ENCODE measurements at regions not wholly inside any gene's neighbourhood (a gene's known extent, or its start where the extent isn't known, plus 50 kb on each side); places are given as distances from the start of the nearest gene placed in this dataset.
"Not testable (repeated sequence)": the region's sequence is repeated elsewhere in the genome, so short reads cannot be mapped to it uniquely, and the experiment has no call there.

DNA sequence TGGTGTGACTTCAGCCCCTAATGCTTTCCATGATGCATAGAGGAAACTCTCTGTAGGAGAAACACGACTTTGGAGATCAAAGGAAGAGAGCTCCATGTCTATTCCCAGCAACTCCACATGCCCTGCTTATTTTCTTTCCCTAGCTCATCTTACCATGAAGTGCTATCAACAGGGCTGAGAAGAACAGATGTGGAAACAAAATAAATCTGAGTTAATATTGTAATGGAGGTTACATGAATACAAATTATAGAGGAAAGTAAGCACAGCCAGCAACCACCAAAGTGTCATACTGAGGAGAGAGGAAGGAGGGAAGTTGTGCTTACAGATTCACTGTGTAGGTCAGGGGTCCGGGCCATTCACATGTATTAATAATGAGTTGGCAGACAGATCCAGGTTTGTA is 157.5 kb downstream of the RFPL4B start:
- no peak for DNase-seq (ENCODE audit: low spot score)

DNA sequence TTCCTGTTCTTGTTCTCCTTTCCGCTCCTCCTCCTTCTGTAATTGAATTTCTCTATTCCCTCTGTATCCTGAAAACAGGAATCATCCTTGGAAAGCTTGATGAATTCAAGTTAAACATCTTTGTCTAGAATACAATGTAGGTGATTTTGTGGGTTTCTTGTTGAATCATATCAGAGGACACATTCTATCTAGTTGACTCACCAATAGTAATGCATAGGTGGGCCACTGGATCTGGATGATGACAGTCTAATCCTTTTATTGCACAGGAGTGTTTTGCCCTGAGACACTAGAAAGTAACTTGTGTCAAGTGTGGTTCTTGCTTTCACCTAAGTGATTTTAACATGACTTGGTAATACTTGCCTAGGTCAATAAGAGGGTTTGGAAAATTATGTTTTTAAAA is 164.3 kb downstream of the RFPL4B start:
- no peak for DNase-seq (ENCODE audit: low spot score)

DNA sequence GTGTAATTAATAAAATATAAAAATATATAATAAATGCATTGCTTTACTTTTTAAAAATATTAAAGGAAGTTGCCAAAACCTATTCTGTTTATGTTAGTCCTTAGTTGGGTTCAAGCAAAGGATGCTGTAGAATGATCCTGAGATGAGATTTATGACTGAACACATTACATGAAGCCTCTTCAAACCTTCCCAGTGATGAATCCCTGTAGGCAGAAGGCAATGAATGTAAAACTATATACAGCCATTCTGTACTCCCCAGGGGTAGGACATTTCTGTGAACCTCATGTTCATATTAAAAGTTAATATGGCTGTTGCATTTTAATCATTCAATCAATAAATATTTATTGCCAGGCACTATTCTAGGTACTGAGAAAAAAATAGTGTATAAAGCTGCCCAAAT is 166.0 kb downstream of the RFPL4B start:
- no peak for DNase-seq (ENCODE audit: low spot score)

DNA sequence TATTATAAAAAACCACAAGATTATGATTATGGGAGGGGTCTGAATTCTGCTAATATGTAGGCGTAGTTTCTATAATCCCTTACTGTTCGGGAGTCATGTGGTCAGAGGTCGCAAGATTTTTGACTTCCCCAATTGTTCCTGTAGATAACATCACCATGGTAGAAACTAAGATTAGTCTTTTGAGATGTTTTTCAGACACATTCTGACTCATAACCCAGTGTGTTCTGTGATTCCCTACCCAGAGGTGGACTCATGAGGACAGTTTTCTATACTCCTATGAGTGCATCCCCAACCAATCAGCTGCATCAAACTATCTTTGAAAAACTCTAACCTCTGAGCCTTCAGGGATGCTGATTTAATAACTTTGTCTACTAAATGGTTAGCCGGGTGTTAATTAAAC is 175.5 kb downstream of the RFPL4B start:
- DNase-seq (ENCODE audit: low spot score): no peak

DNA sequence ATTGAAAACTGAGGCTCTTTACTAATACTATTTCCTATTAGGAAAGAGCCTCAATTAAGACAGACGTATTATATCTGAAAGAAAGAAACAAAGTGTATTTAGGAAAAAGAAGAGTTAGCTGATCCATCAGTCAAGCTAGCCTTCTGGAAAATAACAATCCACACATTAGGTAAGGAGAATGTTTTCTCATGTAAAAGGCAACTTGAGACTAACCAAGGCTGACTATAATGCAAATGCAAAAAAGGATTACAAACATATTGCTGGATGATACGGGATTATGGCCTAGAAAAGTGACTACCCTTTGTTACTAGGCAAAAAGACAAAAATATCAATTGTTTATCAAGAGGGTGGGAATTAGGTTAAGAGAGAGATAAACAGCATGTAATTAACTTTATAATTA is 176.9 kb downstream of the RFPL4B start:
- DNase-seq (ENCODE audit: low spot score): no peak

DNA sequence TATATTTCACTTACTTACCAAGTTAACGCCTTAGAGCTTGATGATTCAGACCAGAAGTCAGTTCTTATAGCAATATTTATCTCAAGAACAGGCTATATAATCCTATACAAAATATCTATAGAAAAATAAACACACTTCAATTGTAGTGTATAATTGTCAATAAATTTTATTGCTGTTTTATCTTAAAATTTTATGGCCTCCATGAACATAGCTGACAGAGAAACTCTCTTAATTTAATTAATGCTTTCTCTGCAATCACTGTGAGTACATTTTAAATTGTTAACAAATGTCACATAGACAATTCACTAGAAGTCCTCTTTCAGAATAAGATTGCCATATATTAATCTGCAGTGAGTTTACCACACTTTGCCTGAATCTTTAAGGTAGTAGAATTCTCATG is 178.6 kb downstream of the RFPL4B start:
- no peak for DNase-seq (ENCODE audit: low spot score)

DNA sequence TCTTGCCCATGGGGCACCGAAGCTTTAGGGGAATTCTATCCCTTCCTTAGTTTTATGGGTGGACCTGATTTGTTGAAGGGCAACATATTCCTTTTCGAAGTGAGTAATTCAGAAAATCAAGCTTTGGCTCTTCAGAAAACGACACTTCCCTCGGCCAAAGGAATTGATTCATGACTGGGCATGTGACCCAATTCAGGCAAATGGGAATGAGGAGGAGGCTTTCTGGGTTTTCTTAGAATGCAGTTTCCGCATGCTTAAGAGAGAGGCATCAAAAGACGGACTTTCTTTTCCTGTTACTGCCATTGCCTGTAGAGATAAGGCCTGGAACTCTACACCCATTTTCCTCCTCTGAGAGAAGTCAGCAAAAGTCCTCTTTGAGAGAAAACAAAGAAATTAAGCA is 179.5 kb downstream of the RFPL4B start:
- no peak for DNase-seq (ENCODE audit: low spot score)

DNA sequence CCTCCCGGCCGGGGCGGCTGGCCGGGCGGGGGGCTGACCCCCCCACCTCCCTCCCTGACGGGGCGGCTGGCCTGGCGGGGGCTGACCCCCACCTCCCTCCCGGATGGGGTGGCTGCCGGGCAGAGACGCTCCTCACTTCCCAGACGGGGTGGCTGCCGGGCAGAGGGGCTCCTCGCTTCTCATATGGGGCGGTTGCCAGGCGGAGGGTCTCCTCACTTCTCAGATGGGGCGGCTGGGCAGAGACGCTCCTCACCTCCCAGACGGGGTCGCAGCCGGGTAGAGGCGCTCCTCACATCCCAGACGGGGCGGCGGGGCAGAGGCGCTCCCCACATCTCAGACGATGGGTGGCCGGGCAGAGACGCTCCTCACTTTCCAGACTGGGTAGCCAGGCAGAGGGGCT is 181.2 kb downstream of the RFPL4B start:
- not testable (repeated sequence) for DNase-seq (ENCODE audit: low spot score)

DNA sequence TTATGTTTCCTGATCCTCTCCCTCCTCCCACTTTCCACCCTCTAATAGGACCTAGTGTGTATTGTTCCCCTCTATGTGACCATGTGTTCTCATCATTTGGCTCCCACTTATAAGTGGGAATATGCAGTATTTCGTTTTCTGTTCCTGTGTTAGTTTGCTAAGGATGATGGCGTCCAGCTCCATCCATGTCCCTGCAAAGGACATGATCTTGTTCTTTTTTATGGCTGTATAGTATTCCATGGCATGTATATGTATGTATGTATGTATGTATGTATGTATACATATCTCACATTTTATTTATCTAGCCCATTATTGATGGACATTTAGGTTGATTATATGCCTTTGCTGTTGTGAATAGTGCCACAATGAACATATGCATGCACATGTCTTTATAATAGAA is 188.7 kb downstream of the RFPL4B start:
- DNase-seq (ENCODE audit: low spot score): no peak

DNA sequence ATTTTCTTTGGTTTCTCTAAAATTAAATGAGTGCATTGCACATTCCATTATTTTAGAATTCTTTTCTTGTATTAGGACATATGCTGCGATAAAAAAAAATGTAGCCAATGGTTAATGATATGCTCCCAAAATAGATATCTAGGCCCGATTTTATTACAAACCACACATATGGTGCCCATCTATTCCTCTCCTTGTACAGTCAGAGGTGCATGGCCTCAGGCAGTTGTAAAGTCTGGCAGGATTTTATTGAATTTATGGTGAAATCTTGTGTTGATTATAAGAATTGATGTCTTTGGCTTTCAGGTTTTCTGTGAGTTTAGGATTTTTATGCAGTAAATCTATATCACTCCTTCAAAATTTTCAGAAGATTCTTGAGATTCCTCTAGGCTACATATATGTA is 192.2 kb downstream of the RFPL4B start:
- no peak for DNase-seq (ENCODE audit: low spot score)

DNA sequence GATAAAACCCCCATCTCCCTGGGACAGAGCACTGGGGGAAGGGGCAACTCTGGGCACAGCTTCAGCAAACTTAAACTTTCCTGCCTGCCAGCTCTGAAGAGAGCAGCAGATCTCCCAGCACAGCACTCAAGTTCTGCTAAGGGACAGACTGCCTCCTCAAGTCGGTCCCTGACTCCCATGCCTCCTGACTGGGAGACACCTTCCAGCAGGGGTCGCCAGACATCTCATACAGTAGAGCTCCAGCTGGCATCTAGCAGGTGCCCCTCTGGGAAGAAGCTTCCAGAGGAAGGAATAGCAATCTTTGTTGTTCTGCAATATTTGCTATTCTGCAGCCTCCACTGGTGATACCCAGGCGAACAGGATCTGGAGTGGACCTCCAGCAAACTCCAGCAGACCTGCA is 194.7 kb downstream of the RFPL4B start:
- DNase-seq (ENCODE audit: low spot score): not testable (repeated sequence)

DNA sequence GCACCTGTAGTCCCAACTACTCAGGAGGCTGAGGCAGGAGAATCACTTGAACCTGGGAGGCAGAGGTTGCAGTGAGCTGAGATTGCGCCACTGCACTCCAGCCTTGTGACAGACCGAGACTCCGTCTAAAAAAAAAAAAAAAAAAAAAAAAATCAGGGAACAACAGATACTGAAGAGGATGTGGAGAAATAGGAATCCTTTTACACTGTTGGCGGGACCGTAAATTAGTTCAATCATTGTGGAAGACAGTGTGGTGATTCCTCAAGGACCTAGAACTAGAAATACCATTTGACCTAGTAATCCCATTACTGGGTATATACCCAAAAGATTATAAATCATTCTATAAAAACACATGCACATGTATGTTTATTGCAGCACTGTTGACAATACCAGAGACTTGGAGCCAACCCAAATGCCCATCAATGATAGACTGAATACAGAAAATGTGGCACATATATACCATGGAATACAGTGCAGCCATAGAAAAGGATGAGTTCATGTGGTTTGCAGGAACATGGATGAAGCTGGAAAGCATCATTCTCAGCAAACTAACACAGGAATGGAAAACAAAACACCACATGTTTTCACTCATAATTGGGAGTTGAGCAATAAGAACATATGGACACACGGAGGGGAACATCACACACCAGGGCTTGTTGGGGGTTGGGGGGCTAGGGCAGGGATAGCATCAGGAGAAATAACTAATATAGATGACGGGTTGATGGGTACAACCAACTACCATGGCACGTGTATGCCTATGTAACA is 200.4 kb downstream of the RFPL4B start:
- DNase-seq (ENCODE audit: low spot score): not testable (repeated sequence)

DNA sequence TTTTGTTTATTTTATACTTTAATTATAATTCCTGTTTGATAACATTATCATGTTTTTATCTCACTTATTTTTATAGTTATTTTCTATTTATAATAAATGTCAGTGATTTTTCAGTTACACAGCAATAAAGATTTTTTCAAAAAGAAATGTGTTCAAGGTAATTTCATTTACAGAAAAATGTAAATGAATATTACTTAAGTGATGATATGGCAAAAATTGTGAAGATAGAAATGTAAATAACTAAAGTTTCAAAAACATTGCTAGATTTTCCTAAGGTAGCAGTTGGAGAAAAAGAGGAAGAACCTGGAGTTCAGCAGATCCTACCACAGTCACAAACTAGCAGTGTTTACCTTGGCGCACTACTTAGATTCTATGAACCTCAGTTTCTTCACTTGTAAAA is 202.6 kb downstream of the RFPL4B start:
- DNase-seq (ENCODE audit: low spot score): no peak

DNA sequence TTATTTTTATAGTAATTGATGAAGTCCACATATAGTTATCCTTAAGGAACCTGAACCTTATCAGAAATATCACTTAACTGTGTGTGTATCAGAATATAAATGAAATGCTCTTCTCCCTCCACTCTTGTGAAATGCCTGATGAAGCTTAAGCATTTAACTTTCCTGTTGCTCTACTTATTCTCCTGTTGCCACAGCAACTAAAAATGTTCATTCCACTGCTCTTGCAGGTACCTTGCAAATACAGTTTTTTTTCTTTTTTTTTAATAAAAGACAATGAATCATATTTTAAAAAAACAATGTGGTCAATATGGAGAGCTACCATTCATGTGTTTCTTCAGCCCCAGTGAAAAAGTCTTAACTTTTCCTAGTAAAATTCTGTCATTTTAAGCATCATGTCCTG is 210.3 kb downstream of the RFPL4B start:
- DNase-seq (ENCODE audit: low spot score): no peak

DNA sequence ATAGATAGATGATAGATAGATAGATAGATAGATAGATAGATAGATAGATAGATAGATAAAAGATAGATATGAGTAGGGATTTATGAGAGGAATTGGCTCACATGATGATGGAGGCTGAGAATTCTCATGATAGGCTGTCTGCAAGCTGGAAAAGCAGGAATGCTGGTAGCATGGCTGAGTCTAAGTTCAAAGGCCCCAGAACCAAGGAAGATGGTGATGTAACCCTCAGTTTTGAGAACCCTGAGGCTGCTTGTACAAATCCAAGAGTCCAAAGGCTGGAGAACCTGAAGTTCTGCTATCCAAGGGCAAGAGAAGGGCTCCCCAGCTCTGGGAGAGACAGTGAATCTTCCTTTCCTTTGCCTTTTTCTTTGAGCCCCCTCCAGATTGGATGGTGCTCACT is 210.8 kb downstream of the RFPL4B start:
- no peak for DNase-seq (ENCODE audit: low spot score)

DNA sequence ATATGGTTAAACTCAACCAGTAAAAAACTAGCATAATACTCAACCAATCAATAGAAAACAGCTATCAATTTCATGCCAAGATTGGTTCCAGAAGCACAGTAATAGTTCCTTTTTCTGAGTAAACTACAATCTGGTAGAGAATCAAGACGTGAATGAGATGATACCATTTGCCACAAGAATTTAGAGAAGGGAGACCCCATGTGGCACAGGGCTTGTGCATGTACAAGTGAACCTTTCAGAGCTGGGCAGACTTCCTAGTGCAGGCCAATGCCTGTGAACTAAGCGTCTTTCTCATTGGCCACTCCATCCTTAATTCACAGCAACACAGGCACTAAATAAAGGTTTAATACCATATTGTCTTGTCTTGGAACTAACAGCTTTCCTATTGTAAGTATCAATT is 213.5 kb downstream of the RFPL4B start:
- peak; percentile 25 for DNase-seq (ENCODE audit: low spot score)

DNA sequence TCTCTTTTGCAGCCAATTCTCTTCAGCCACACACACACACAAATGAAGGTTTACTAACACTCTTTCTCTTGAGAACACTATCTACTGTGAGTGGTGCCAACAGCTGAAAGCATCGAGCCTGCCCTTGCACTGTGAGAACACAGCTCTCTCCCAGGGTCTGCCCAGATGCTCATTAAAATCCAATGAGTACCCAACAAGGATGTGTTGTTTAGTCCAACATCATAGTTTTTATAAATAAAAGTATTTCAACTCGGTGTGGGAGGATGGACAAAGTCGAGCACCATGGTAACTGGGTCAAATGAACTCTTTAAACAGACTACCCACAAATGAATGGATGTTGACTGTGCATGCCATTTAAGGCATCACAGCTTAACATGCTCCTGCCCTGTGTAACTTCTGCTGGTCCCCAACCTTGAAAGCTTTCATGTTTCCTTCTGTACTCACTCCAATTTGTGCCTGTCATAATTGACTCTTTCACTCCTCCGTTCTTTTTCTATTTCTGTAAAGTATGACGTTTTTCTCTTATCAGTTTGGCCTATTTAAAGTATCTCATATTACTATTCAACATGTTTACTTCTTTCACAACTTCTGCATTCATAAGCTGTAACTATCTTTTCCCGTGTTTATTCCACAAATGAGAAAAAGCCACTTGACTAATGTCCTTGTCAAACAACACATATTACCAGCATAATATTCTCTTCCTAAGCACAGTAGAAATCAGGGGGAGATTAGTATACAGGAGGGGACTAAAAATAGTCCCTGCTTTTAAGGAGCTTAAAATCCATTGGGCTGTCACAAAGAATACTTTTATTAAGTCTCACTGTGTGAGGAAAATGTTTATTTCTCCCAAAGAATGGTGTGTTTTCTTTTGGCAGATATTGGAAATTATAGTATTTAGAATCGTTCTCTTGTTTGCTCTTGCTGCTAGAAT is 215.4 kb downstream of the RFPL4B start:
- peak; percentile 74 for DNase-seq (ENCODE audit: low spot score)

DNA sequence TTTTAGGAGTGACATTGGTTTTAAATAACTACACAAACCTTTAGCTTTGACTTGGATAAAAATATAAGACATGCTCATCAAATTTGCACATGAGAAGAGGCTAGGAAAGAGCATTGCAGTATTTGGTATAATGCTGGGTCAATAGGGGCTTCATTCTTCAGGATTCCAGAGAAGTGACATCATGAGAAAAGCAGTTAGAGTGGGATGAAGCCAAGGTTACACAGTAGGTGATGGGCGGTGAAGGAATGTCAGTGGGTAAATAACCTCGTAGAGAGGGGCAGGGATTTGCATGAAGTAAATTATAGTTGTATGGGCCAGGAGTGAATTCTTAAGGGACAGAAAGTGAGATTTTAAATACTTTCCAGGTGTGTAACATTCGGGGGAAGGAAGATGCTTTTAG is 216.2 kb downstream of the RFPL4B start:
- DNase-seq (ENCODE audit: low spot score): no peak

DNA sequence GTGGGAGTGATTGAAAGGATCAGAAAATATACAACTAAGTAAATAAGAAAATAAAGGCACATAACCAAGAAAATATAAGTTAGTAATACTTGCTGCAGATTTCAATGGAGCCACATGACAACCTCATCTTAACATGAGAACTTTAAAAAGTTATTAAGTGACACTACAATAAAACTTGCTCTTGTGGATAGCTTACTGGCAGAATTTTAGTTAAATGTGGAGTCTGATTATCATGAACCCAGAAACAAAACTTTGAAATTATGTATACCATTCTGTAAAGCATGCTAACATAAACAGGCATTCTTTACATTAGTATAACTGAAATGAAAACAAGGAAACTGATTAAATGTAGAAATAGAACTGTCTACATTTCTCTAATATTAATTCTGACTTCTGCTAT is 220.9 kb downstream of the RFPL4B start:
- DNase-seq (ENCODE audit: low spot score): no peak

DNA sequence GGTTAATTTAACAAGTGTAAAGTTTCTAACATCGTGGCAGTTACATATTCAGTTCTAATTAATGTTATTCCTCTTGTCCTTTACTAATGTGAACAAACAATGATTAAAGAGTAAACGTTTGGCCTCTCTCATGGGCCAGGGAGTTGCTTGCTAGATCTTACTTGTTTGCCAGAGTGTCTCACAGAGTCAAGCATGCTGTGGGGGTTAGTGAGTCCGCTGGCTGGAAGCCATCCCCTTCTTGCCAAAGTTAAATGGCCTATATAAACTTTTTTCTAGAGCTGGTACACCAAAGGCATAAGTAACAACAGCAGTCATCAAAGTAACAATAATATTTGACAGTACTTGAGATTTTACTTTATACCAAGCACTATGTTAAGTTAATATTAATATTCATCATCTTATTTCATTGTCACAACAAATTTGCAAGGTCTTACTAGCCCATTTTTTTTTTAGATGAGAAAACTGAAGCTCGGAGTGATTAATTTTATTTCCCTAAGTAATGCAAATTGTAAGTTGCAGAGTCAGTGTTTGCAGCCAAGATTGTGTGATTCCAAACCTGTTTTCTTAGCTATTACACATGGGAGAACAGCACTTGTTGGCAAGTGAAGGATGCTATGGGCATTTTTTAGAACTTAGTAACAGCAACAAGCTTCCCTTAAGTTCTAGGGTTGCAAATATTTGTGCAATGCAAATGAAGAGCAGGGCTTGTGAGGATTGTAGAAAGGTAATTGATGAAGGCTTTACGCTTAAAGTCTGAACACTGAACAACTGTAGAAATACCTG is 224.5 kb downstream of the RFPL4B start:
- peak; percentile 57 for DNase-seq (ENCODE audit: low spot score)

DNA sequence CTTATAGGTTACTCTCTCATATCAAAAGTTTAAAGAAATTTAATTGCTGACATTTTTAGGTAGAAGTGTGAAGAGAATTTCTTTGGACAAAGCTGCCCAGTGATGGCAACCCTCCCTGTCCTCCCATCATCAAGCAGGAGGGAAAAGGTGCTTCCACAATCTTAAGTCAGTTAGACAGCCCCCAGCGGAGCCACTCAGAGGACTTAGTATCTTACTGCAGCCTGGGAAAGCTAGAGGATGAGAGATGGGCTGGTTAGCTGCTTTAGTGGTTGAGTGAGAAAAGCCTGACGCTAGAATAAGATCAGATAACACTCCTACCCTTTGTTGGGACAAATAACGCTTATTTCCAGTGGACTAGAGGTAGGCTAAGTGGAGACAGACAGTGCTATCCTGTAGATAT is 227.1 kb downstream of the RFPL4B start:
- no peak for DNase-seq (ENCODE audit: low spot score)

DNA sequence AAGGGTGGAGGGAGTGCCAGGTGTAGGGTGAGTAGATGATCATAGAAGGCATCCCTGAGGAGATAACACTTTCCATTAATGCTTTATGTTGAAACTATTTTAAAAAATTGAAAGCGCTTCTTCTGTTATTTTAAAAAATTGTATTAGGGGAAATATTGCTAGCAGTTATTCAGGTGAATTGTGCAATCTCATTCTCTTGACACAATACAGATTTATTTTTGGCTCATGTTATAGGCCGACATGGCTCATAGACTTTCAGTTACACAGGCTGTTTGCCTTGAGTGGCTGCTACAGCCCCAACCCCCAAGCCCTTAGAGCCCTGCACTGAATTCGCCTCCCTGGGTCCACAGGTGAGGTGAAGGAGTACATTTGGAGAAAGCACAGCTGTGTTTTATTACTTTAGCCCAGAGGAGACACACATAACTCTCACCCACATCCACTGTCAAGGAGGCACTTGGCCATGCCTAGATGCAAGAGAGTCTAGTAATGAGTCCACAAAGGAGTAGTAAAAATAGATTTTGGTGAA is 228.2 kb downstream of the RFPL4B start:
- DNase-seq (ENCODE audit: low spot score): no peak

Data from pons (tissue), 1 donor.